Activated CD4-positive, alpha-beta T cell treated with anti-CD3 and anti-CD28 coated beads, Interleukin-2, Interleukin-6, amounts not matched to agents 100 ng/mL and 50 ng/mL, durations not matched to agents 16 hours and 8 hours (primary cell): ENCODE measurements at regions not wholly inside any gene's neighbourhood (a gene's known extent, or its start where the extent isn't known, plus 50 kb on each side); places are given as distances from the start of the nearest gene placed in this dataset.
"Not testable (repeated sequence)": the region's sequence is repeated elsewhere in the genome, so short reads cannot be mapped to it uniquely, and the experiment has no call there.

Source experiments
- DNase-seq: peaks from one replicate; pipeline ENCODE4 v3.0.0-alpha.2; 2020

- DNase-seq, result no peak
Measured at GRCh38 chr3:193130576-193130975, 110.4 kb upstream of the PLAAT1 start.

DNA sequence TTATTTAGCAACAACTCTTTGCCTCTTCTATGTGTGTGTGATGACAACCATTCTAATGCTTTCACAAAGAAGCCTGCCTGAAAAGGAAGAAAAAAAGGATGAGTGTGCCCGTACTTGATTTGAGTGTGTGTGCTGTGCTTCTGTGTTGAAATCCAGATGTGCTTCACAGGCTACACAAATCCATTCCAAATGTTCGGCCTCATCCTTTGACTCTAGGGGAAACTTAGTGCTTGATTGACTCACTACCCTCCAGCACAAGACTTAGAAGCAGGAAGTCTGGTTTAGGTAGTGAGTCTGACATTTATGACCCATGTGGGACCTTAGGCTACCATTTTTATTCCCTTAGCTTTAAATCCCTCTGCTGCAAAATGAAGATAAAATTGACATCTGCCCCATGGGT is 108.8 kb upstream of the PLAAT1 start:
- no peak for DNase-seq

DNA sequence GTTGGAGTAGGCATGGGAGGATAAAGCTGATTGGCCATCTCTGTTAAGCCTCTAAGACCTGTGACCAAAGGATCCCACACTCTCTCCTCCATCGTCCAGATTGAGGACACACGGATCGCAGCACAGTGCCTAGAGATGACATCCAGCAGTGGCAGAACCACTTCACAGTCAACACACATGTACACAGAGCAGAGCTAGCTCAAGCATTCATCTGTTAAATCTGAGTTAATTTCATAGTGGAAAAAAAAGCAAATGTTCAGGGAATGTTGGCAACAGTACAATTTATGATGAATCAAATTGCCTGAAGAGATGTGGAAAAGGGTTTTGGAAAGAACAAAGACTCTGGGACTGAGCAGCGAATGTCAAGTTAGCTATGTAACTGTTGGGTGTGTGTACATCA is 108.1 kb upstream of the PLAAT1 start:
- no peak for DNase-seq

- no peak for DNase-seq
Measured at GRCh38 chr3:193134856-193135255, 106.2 kb upstream of the PLAAT1 start.

GRCh38 chr3:193140381-193140780 is 100.6 kb upstream of the PLAAT1 start:
- DNase-seq, result no peak

GRCh38 chr3:193145248-193145647 is 95.8 kb upstream of the PLAAT1 start:
- no peak for DNase-seq

DNA sequence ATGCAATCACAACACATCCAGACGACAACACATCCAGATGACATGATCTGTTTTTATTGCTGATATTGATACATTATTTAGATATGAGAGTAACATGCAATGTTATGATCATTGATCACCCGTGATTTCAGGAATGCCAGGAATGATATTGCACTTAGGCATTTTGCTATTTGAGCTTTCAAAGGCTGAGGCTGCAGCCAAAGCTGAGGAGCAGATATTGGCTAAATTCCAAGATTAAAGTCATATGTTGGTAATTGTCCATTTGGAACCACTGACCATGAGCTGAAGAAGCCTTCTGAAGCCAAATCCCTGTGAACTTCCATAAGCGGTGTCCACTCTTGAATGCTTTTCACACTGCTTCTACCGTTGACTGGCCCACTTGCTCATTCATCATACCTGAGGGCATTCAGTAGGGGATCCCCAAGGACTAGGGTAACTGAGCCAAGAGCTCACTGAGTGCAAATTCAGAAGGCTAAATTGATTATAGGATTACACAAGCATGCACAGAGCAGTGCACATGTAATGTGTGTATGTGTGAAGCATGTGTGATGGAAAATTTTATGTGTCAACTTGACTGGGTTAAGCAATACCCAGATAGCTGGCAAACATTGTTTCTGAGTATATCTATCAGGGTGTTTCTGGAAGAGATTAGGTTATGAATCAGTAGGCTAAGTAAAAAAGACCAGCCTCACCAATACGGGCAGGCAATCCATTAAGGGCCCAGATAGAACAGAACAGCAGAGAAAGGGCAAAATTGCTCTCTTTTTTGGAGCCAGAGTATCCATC is 92.1 kb upstream of the PLAAT1 start:
- DNase-seq, result no peak

DNA sequence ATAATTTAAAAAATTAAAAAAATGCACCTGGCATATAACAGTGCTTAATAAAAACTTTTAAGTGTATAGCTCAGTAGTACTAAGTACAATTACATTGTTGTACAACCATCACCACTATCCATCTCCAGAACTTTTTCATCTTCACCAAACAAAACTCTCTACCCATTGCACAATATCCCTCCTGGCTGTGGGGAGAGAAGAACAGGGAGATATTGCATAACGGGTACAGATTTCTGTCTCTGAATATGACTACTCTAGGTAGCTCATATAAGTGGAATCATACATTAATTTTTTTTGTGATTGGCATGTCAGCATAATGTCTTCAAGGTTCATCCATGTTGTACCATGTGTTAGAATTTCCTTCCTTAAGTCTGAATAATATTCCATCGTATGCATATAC is 91.0 kb upstream of the PLAAT1 start:
- DNase-seq, result no peak

DNA sequence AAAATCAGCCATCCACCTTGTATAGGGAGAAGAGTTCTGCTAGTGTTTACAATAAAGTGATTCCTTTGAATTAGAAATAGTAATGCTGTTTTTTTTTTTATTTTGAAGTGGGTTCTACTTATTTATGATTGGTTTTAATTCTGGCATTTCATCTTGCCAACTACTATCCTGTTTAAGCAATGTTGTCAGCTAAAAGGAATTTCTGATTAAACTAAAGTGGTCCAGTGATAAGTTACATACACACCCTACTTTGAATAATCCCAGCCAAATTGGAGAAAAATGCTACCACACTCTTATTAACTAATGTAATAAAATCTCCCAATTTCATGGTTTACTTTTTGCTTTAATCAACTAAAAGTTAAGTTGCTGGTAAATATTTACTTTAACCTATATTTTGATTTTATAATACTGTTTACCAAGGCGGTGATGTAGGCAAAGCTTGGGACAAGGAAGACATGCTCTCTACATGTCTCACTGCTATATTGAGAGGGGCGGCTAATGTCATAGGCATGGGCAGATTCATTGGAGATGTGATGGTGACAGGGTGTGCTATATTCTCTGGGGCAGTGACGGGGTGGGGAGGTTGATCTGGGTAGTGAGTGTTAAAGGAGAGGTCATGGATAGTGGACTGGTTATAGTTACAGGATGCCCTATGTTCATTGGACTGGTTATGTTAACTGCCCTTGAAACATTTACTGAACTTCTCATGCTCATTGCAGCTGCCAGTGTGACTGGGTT is 85.8 kb upstream of the PLAAT1 start:
- not testable (repeated sequence) for DNase-seq

GRCh38 chr3:193157051-193157450 is 84.0 kb upstream of the PLAAT1 start:
- DNase-seq, result no peak

GRCh38 chr3:193165431-193166120 is 75.4 kb upstream of the PLAAT1 start:
- no peak for DNase-seq

DNA sequence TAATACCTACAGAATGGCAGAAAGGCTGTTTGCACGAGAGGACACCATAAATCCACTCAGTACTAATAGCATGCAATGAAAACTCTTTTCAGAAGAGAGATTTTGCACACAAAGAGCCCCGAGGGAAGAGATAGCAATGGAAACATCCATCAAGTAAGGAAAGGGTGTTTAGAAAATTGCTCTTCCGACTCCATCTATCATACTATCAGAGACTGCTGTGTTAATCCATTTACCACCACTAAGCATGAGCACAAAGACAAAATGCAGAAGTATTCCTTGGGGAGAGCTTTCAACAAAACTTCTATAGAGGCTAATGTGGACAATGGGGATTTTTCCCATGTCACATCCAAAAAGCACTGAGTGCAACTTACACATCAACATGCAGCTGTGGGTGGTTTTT is 72.1 kb upstream of the PLAAT1 start:
- no peak for DNase-seq

DNA sequence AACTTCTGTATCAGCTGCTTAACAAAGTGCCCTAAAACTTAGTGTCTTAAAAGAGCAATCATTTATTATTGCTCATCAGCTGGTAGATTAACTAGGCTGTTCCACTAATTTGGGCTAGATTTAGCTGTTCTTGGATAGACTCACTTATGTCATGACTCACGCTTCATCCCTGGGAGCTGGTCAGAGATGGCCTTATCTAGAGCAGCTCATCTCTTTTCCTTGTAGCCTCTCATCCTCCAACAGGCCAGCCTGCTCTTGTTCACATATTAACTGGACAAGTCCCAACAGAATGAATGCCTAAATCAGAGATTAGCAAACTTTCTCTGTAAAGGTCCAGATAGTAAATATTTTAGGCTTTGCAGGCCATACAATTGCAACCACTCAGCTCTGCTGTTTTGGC is 66.9 kb upstream of the PLAAT1 start:
- no peak for DNase-seq

- DNase-seq, result not testable (repeated sequence)
Measured at GRCh38 chr3:193179332-193180012, 61.5 kb upstream of the PLAAT1 start.

DNA sequence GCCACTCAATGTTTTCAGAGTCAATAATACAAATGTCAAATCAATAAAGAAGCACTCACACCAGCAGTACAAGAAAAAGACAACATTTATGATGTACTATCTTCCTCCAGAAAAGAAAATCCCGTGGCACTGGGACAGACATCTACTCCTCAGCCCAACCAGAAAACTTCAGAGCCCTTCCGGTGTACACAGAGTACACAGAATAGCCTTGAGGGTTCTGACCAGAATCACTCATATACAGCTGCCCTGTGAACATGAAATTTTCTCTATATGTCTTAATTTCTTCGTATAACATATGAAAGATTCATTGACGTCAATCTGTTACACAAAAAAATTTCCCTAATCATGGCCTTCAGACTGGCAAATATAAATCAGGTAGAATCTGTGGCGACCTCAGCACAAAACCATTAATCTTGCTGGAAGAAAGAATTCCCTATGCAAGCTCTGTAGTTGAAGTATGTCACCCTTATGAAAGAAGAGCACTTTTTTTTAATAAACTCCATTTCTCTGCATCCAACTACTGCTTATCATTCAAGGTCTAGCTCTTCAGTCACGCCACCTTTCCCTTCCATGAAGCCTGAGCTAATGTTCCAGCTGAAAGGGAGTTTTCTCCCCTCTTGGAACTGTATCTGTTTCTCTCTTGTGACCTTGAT is 53.8 kb upstream of the PLAAT1 start:
- no peak for DNase-seq

- peak; percentile 42 for DNase-seq
Measured at GRCh38 chr3:193190146-193190786, 50.8 kb upstream of the PLAAT1 start.
